GM06990 (cell line): ENCODE measurements at regions not wholly inside any gene's neighbourhood (a gene's known extent, or its start where the extent isn't known, plus 50 kb on each side); places are given as distances from the start of the nearest gene placed in this dataset.
"Not testable (repeated sequence)": the region's sequence is repeated elsewhere in the genome, so short reads cannot be mapped to it uniquely, and the experiment has no call there.

ENCODE experiments used
- DNase-seq: peaks from one replicate; pipeline ENCODE4 v3.0.0-alpha.2; 2011; ENCODE audit not compliant: insufficient read length; ENCODE audit errors: extremely low read depth
- H3K27me3 ChIP-seq: replicated peaks from 2 replicates; pipeline ENCODE4 v1.6.0; 2011; ENCODE audit warnings: low read length; ENCODE audit not compliant: control insufficient read depth, insufficient read depth
- H3K36me3 ChIP-seq: 2 replicates; pipeline ENCODE4 v1.5.1; 2011; ENCODE audit warnings: low read length; ENCODE audit not compliant: control insufficient read depth, insufficient read depth
- H3K4me3 ChIP-seq: replicated peaks from 2 replicates; pipeline ENCODE4 v1.5.1; 2011; ENCODE audit warnings: low read depth, mild to moderate bottlenecking, control low read depth, low read length
- TF ChIP-seq, protein P1 (sequence below): IDR thresholded peaks from 2 replicates; pipeline ENCODE4 v1.5.1; 2011; ENCODE audit warnings: low read length, control low read depth, mild to moderate bottlenecking, inconsistent platforms; ENCODE audit not compliant: insufficient read depth, poor library complexity, severe bottlenecking

DNA sequence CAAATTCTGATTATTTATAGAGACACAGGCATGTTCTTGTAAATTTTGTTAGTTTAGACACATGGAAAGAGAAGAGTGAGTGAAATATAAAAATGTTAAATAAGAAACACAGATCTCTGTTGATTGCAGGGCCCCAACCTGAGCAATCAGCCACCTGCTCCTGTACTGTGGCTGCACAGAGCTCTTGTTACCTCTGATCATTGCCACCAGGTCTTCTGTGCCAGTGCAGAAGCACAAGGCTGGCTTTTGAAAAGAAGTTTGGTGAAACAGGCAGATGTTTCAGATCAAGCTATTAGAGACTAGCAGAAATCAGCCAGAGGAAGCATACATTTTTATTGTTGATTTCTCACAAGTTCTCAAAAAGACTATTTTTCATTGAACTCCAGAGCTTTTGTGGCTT is 434.1 kb upstream of the OR4E1 start:
- no peaks in the 10 kb centered on the region for H3K36me3 ChIP-seq
- no peak overlapping the region for H3K4me3 ChIP-seq
- no peaks in the 10 kb centered on the region; the same call in 1 of the 2 replicates for H3K27me3 ChIP-seq
- TF ChIP-seq, protein P1, sequence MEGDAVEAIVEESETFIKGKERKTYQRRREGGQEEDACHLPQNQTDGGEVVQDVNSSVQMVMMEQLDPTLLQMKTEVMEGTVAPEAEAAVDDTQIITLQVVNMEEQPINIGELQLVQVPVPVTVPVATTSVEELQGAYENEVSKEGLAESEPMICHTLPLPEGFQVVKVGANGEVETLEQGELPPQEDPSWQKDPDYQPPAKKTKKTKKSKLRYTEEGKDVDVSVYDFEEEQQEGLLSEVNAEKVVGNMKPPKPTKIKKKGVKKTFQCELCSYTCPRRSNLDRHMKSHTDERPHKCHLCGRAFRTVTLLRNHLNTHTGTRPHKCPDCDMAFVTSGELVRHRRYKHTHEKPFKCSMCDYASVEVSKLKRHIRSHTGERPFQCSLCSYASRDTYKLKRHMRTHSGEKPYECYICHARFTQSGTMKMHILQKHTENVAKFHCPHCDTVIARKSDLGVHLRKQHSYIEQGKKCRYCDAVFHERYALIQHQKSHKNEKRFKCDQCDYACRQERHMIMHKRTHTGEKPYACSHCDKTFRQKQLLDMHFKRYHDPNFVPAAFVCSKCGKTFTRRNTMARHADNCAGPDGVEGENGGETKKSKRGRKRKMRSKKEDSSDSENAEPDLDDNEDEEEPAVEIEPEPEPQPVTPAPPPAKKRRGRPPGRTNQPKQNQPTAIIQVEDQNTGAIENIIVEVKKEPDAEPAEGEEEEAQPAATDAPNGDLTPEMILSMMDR, result no peak
- DNase-seq, result no peak

- Histone ChIP-seq H3K36me3 (no peaks in the 10 kb centered on the region), H3K27me3 (no peaks in the 10 kb centered on the region; the same call in 1 of the 2 replicates), H3K4me3 (no peak overlapping the region)
- DNase-seq, result no peak
- TF ChIP-seq, protein P1, result no peak
Observed at GRCh38 chr14:22106700-22107697, 433.4 kb upstream of the OR4E1 start.

DNA sequence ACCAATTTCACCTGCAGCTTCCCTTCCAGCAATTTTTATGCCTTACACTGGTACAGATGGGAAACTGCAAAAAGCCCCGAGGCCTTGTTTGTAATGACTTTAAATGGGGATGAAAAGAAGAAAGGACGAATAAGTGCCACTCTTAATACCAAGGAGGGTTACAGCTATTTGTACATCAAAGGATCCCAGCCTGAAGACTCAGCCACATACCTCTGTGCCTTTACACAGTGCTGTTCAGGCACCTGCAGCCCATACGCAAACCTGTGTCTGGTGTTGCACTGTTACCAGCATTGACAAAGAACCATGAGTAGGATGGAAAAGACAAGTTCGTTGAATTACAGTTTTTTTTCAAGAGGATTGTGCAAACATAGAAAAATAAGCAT is 432.0 kb upstream of the OR4E1 start:
- H3K36me3 ChIP-seq, result no peaks in the 10 kb centered on the region
- TF ChIP-seq, protein P1, result no peak
- H3K4me3 ChIP-seq, result no peak overlapping the region
- DNase-seq, result no peak
- no peaks in the 10 kb centered on the region; the same call in 1 of the 2 replicates for H3K27me3 ChIP-seq

- TF ChIP-seq, protein P1, result no peak
- H3K27me3 ChIP-seq, result no peaks in the 10 kb centered on the region; the same call in 1 of the 2 replicates
- H3K4me3 ChIP-seq, result no peak overlapping the region
- DNase-seq, result no peak
- no peaks in the 10 kb centered on the region for H3K36me3 ChIP-seq
Observed at GRCh38 chr14:22105006-22105623, 431.5 kb upstream of the OR4E1 start.

DNA sequence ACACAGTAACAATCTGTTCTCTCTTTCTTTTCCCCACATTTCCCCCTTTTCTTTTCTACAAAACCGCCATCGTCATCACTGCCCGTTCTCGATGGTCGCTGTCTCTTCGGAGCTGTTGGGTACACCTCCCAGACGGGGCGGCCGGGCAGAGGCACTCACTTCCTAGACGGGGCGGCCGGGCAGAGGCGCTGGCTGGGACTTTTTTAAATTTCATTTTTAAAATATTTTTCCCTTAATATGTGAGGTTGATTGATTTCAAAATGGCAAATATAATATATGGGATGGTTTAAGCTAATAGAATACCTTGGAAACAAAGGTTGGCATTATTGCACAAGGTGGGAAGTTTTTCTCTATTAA is 427.1 kb upstream of the OR4E1 start:
- DNase-seq, H3K36me3 ChIP-seq, H3K27me3 ChIP-seq, H3K4me3 ChIP-seq: not testable (repeated sequence)

DNA sequence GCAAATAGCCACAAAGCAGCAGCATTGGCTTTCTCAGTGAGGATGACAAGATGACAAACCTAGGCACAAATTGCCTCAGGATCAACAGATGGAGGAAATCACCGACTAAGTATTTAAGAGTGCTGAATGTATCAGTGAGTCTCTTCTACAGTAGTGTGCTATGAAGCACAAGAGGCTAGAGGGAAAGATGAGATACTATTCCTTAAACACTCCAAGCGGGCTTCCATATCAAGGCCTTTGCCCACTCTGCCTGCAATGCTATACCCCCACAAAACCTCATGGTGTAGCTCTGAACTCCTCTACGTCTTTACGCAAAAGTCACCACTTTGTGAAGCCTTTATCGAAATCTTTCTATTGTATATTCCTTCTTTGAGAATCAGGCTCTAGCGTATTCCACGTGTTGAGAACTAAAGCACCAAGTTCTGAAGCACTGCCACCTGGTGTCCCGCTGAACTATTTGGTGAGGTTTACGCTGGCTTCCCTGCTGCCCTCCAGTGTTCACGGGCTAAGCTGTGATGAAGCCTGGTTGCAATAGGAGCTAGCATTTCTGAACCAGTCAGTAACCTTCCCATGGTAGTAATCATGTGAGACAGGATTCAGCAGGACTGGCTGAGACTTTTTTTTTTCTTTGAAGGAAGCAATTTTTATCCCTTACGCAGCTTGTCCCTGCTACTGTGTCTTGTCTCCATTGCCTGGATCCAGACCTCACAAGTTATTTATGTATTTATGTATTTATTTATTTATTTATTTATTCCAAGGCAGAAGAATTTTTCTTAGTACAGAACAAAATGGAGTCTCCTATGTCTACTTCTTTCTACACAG is 426.5 kb upstream of the OR4E1 start:
- H3K36me3 ChIP-seq, result no peaks in the 10 kb centered on the region
- H3K4me3 ChIP-seq, result no peak overlapping the region
- no peaks in the 10 kb centered on the region; the same call in 1 of the 2 replicates for H3K27me3 ChIP-seq
- DNase-seq, result peak; percentile 9
- TF ChIP-seq, protein P1, result peak; percentile 83
